ENCODE measurements at regions not wholly inside any gene's neighbourhood (a gene's known extent, or its start where the extent isn't known, plus 50 kb on each side); places are given as distances from the start of the nearest gene placed in this dataset.

- Histone ChIP-seq H3K4me3 (no peak overlapping the region), H3K36me3 (no peaks in the 10 kb centered on the region), H3K9me3 (no peaks in the 10 kb centered on the region), H3K27me3 (no peaks in the 10 kb centered on the region), H3K27ac (no peak overlapping the region), H3K4me1 (no peaks in the 10 kb centered on the region)
- intact Hi-C loops (cut with DNase I; ENCODE audit: low total_unique reads): no loop called here
- no peak for TF ChIP-seq POLR2A (IDR thresholded peaks at IDR 0.05)
- DNase-seq (ENCODE audit: low spot score in 2 of 2): no peak
Observed at GRCh38 chr12:89889062-89889461, 180.4 kb upstream of the ATP2B1 start.

- Histone ChIP-seq H3K4me3 (no peak overlapping the region), H3K27me3 (no peaks in the 10 kb centered on the region), H3K9me3 (no peaks in the 10 kb centered on the region), H3K4me1 (no peaks in the 10 kb centered on the region), H3K27ac (no peak overlapping the region), H3K36me3 (no peaks in the 10 kb centered on the region)
- intact Hi-C loops (cut with DNase I; ENCODE audit: low total_unique reads): no loop called here
- no peak for TF ChIP-seq CTCF (IDR thresholded peaks at IDR 0.05)
- no peak for TF ChIP-seq POLR2A (IDR thresholded peaks at IDR 0.05)
- no peak for TF ChIP-seq POLR2AphosphoS5 (IDR thresholded peaks at IDR 0.05)
- no peak for DNase-seq (ENCODE audit: low spot score in 2 of 2)
Observed at GRCh38 chr12:89884952-89885351, 176.3 kb upstream of the ATP2B1 start.

- Histone ChIP-seq H3K36me3 (no peaks in the 10 kb centered on the region), H3K4me1 (no peaks in the 10 kb centered on the region), H3K27me3 (no peaks in the 10 kb centered on the region), H3K27ac (no peak overlapping the region), H3K4me3 (no peak overlapping the region), H3K9me3 (no peaks in the 10 kb centered on the region)
- no peak for DNase-seq (ENCODE audit: low spot score in 2 of 2)
- TF ChIP-seq POLR2AphosphoS5 (IDR thresholded peaks at IDR 0.05) (no peak), POLR2A (IDR thresholded peaks at IDR 0.05) (no peak), CTCF (IDR thresholded peaks at IDR 0.05) (no peak)
- intact Hi-C loops (cut with DNase I; ENCODE audit: low total_unique reads): no loop called here
Observed at GRCh38 chr12:89884416-89884898, 175.8 kb upstream of the ATP2B1 start.

- H3K36me3 ChIP-seq: no peaks in the 10 kb centered on the region
- no peaks in the 10 kb centered on the region for H3K27me3 ChIP-seq
- no peaks in the 10 kb centered on the region for H3K9me3 ChIP-seq
- H3K4me1 ChIP-seq: no peaks in the 10 kb centered on the region
- H3K27ac ChIP-seq: no peak overlapping the region
- DNase-seq (ENCODE audit: low spot score in 2 of 2): peak in 1 of 2 donors; percentile 20
- intact Hi-C loops (cut with DNase I; ENCODE audit: low total_unique reads): no loop called here
- TF ChIP-seq POLR2A (IDR thresholded peaks at IDR 0.05) (no peak), CTCF (IDR thresholded peaks at IDR 0.05) (no peak), POLR2AphosphoS5 (IDR thresholded peaks at IDR 0.05) (no peak)
- no peak overlapping the region for H3K4me3 ChIP-seq
Observed at GRCh38 chr12:89883630-89884389, 175.2 kb upstream of the ATP2B1 start.

GRCh38 chr12:89882792-89883191 is 174.2 kb upstream of the ATP2B1 start:
- H3K9me3 ChIP-seq: no peaks in the 10 kb centered on the region
- intact Hi-C loops (cut with DNase I; ENCODE audit: low total_unique reads): no loop called here
- TF ChIP-seq POLR2A (IDR thresholded peaks at IDR 0.05) (no peak), CTCF (IDR thresholded peaks at IDR 0.05) (no peak), POLR2AphosphoS5 (IDR thresholded peaks at IDR 0.05) (no peak)
- H3K27ac ChIP-seq: no peak overlapping the region
- no peak overlapping the region for H3K4me3 ChIP-seq
- no peaks in the 10 kb centered on the region for H3K36me3 ChIP-seq
- DNase-seq (ENCODE audit: low spot score in 2 of 2): no peak
- H3K27me3 ChIP-seq: no peaks in the 10 kb centered on the region
- no peaks in the 10 kb centered on the region for H3K4me1 ChIP-seq
